ENCODE measurements at regions not wholly inside any gene's neighbourhood (a gene's known extent, or its start where the extent isn't known, plus 50 kb on each side); places are given as distances from the start of the nearest gene placed in this dataset.

- H3K4me1 Mint-ChIP-seq, result peaks cover 6% of the 10 kb centered on the region
- no peaks in the 10 kb centered on the region for H3K9me3 Mint-ChIP-seq
- H3K27ac Mint-ChIP-seq, result no peak overlapping the region
- no peaks in the 10 kb centered on the region for H3K27me3 Mint-ChIP-seq (ENCODE audit: low read depth, poor library complexity)
- H3K4me3 Mint-ChIP-seq, result no peak overlapping the region
- TF ChIP-seq CTCF (IDR thresholded peaks at IDR 0.05), result no peak
- no peak for DNase-seq
- no peaks in the 10 kb centered on the region for H3K36me3 Mint-ChIP-seq (ENCODE audit: low read depth)
Measured at GRCh38 chr10:84837041-84837812, 508.8 kb downstream of the CCSER2 start.

- Mint-ChIP-seq H3K36me3 (ENCODE audit: low read depth) (no peaks in the 10 kb centered on the region), H3K27me3 (ENCODE audit: low read depth, poor library complexity) (no peaks in the 10 kb centered on the region), H3K4me3 (no peak overlapping the region), H3K9me3 (no peaks in the 10 kb centered on the region), H3K27ac (no peak overlapping the region), H3K4me1 (peaks cover 6% of the 10 kb centered on the region)
- no peak for DNase-seq
- TF ChIP-seq CTCF (IDR thresholded peaks at IDR 0.05), result no peak
Measured at GRCh38 chr10:84837877-84838276, 509.5 kb downstream of the CCSER2 start.

- Mint-ChIP-seq H3K36me3 (ENCODE audit: low read depth) (no peaks in the 10 kb centered on the region), H3K27me3 (ENCODE audit: low read depth, poor library complexity) (no peaks in the 10 kb centered on the region), H3K9me3 (no peaks in the 10 kb centered on the region), H3K4me3 (no peak overlapping the region), H3K27ac (no peak overlapping the region), H3K4me1 (peaks cover 6% of the 10 kb centered on the region)
- DNase-seq, result no peak
- no peak for TF ChIP-seq CTCF (IDR thresholded peaks at IDR 0.05)
Measured at GRCh38 chr10:84838851-84839250, 510.5 kb downstream of the CCSER2 start.

GRCh38 chr10:84842593-84842992 lies 514.2 kb downstream of the CCSER2 start:
- no peaks in the 10 kb centered on the region for H3K36me3 Mint-ChIP-seq (ENCODE audit: low read depth)
- no peak overlapping the region for H3K27ac Mint-ChIP-seq
- no peaks in the 10 kb centered on the region for H3K9me3 Mint-ChIP-seq
- no peak overlapping the region for H3K4me3 Mint-ChIP-seq
- H3K4me1 Mint-ChIP-seq, result peaks cover 15% of the 10 kb centered on the region
- no peak for DNase-seq
- no peaks in the 10 kb centered on the region for H3K27me3 Mint-ChIP-seq (ENCODE audit: low read depth, poor library complexity)
- TF ChIP-seq CTCF (IDR thresholded peaks at IDR 0.05), result no peak

- Mint-ChIP-seq H3K27me3 (ENCODE audit: low read depth, poor library complexity) (no peaks in the 10 kb centered on the region), H3K4me3 (no peak overlapping the region), H3K36me3 (ENCODE audit: low read depth) (no peaks in the 10 kb centered on the region), H3K4me1 (peaks cover 18% of the 10 kb centered on the region), H3K27ac (no peak overlapping the region), H3K9me3 (no peaks in the 10 kb centered on the region)
- DNase-seq, result no peak
- TF ChIP-seq CTCF (IDR thresholded peaks at IDR 0.05), result no peak
Measured at GRCh38 chr10:84844461-84844860, 516.1 kb downstream of the CCSER2 start.

- Mint-ChIP-seq H3K27me3 (ENCODE audit: low read depth, poor library complexity) (no peaks in the 10 kb centered on the region), H3K36me3 (ENCODE audit: low read depth) (no peaks in the 10 kb centered on the region), H3K27ac (no peak overlapping the region), H3K9me3 (no peaks in the 10 kb centered on the region), H3K4me3 (no peak overlapping the region), H3K4me1 (peaks cover 19% of the 10 kb centered on the region)
- DNase-seq, result no peak
- TF ChIP-seq CTCF (IDR thresholded peaks at IDR 0.05), result peak; percentile 44
Measured at GRCh38 chr10:84845628-84846261, 517.4 kb downstream of the CCSER2 start.
